GM21529 (cell line): ENCODE measurements at regions not wholly inside any gene's neighbourhood (a gene's known extent, or its start where the extent isn't known, plus 50 kb on each side); places are given as distances from the start of the nearest gene placed in this dataset.

Source experiments
- ATAC-seq: cut with Tn5 transposase; IDR thresholded peaks from one replicate; pipeline ENCODE4 v1.9.1; 2021; ENCODE audit not compliant: unreplicated experiment

GRCh38 chr12:100675432-100675831 is 101.9 kb downstream of the GAS2L3 start:
- ATAC-seq = no peak

- no peak for ATAC-seq
Observed at GRCh38 chr12:100681074-100681473, 107.6 kb downstream of the GAS2L3 start.

- ATAC-seq = no peak
Observed at GRCh38 chr12:100682178-100682577, 108.7 kb downstream of the GAS2L3 start.

GRCh38 chr12:100687686-100688085 is 106.9 kb upstream of the ANO4 start:
- ATAC-seq = no peak

- no peak for ATAC-seq
Observed at GRCh38 chr12:100688451-100688864, 106.1 kb upstream of the ANO4 start.

- no peak for ATAC-seq
Observed at GRCh38 chr12:100692502-100692901, 102.1 kb upstream of the ANO4 start.

GRCh38 chr12:100698518-100698917 is 96.1 kb upstream of the ANO4 start:
- ATAC-seq = no peak

- peak; percentile 69 for ATAC-seq
Observed at GRCh38 chr12:100699209-100699608, 95.4 kb upstream of the ANO4 start.

- ATAC-seq = no peak
Observed at GRCh38 chr12:100703337-100703736, 91.2 kb upstream of the ANO4 start.

- no peak for ATAC-seq
Observed at GRCh38 chr12:100703868-100704267, 90.7 kb upstream of the ANO4 start.

GRCh38 chr12:100706033-100706432 is 88.5 kb upstream of the ANO4 start:
- no peak for ATAC-seq

- no peak for ATAC-seq
Observed at GRCh38 chr12:100708591-100708990, 86.0 kb upstream of the ANO4 start.

- ATAC-seq = no peak
Observed at GRCh38 chr12:100715976-100716944, 78.3 kb upstream of the ANO4 start.

- no peak for ATAC-seq
Observed at GRCh38 chr12:100716945-100717732, 77.4 kb upstream of the ANO4 start.

- ATAC-seq = no peak
Observed at GRCh38 chr12:100717733-100718067, 76.9 kb upstream of the ANO4 start.

GRCh38 chr12:100718187-100718586 is 76.4 kb upstream of the ANO4 start:
- ATAC-seq = no peak

GRCh38 chr12:100720016-100720654 is 74.4 kb upstream of the ANO4 start:
- ATAC-seq = no peak

GRCh38 chr12:100721169-100721568 is 73.4 kb upstream of the ANO4 start:
- ATAC-seq = no peak

- ATAC-seq = no peak
Observed at GRCh38 chr12:100724071-100724470, 70.5 kb upstream of the ANO4 start.

GRCh38 chr12:100733817-100734593 is 60.6 kb upstream of the ANO4 start:
- ATAC-seq = peak; percentile 84

GRCh38 chr12:100737168-100737567 is 57.4 kb upstream of the ANO4 start:
- ATAC-seq = no peak
